GM12878 (cell line): ENCODE measurements at regions not wholly inside any gene's neighbourhood (a gene's known extent, or its start where the extent isn't known, plus 50 kb on each side); places are given as distances from the start of the nearest gene placed in this dataset.
A peak's percentile ranks its signal among the peaks of the same experiment; 100 is the strongest.

Source experiments
- ASH2L ChIP-seq: fragments of 300-600, 200-600 bp; sonication (generic); IDR thresholded peaks from 2 replicates; pipeline ENCODE4 v1.6.1; 2017; ENCODE audit warnings: low read depth, mild to moderate bottlenecking, borderline replicate concordance
- FOXK2 ChIP-seq: fragments of 450-650 bp; IDR thresholded peaks from 2 replicates; pipeline ENCODE4 v1.6.1; 2017; ENCODE audit warnings: mild to moderate bottlenecking, moderate library complexity
- IKZF2 ChIP-seq, 2 experiments: fragments of 450-650 bp; IDR thresholded peaks; 2 replicates each; pipeline ENCODE4 v1.6.1; 2017; ENCODE audit warnings: mild to moderate bottlenecking in 2 of 2, moderate library complexity in 2 of 2
- JUND ChIP-seq: IDR thresholded peaks from 2 replicates; pipeline ENCODE4 v1.6.1; 2012; ENCODE audit warnings: low read depth, mild to moderate bottlenecking, low read length, improper control_type of control experiment, moderate library complexity
- LARP7 ChIP-seq: fragments of 450-650 bp; IDR thresholded peaks from 2 replicates; pipeline ENCODE4 v1.6.1; 2017; ENCODE audit warnings: mild to moderate bottlenecking
- NFIC ChIP-seq: IDR thresholded peaks from 2 replicates; pipeline ENCODE4 v1.6.1; 2012; ENCODE audit warnings: low read depth, mild to moderate bottlenecking, inconsistent platforms, low read length, moderate library complexity
- NR2F1 ChIP-seq: fragments of 450-650 bp; conservative IDR thresholded peaks from 2 replicates; pipeline ENCODE4 v1.6.1; 2017; ENCODE audit warnings: mild to moderate bottlenecking
- ZNF24 ChIP-seq: fragments of 450-650 bp; IDR thresholded peaks from 2 replicates; pipeline ENCODE4 v1.6.1; 2017; ENCODE audit warnings: antibody characterized with exemption, mild to moderate bottlenecking
- ZNF274 ChIP-seq: IDR thresholded peaks from one replicate; pipeline ENCODE4 v1.8.0; 2011; ENCODE audit not compliant: insufficient read length, insufficient read depth
- TF ChIP-seq, protein P1 (sequence below): fragments of 450-650 bp; IDR thresholded peaks from 2 replicates; pipeline ENCODE4 v1.6.1; 2017; ENCODE audit warnings: mild to moderate bottlenecking, moderate library complexity
- TF ChIP-seq, protein P2 (sequence below): IDR thresholded peaks from 2 replicates; pipeline ENCODE4 v1.6.1; 2012; ENCODE audit warnings: low read depth, low read length, improper control_type of control experiment
- TF ChIP-seq, protein P3 (sequence below): fragments of 450-650 bp; IDR thresholded peaks from 2 replicates; pipeline ENCODE4 v1.6.1; 2017; ENCODE audit warnings: mild to moderate bottlenecking, moderate library complexity
- TF ChIP-seq, protein P4 (sequence below): IDR thresholded peaks from 2 replicates; pipeline ENCODE4 v1.6.1; 2012; ENCODE audit warnings: low read depth, low read length, improper control_type of control experiment
- TF ChIP-seq, protein P5 (sequence below): fragments of 450-650 bp; IDR thresholded peaks from 2 replicates; pipeline ENCODE4 v1.6.1; 2016; ENCODE audit warnings: mild to moderate bottlenecking, moderate library complexity, borderline replicate concordance

DNA sequence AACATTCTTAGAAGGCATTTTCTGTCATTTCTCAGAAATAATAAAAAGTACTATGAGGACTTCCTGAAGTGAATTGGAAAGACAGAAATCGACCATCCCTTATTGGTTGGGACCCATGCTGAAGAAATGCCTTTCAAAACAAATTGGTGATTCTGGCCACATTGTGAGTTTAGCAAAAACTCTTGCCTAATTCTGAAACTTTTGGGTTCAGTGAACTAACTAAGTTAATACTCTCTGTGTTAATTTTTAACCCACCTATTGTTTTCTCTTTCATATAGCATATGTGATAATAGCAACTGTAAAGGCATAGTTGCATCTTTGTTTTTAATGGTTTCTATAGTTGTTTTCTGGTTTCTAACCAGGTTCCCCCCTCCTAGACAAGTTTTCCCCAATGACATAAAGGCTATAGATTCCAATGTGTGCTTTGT, 129.3 kb upstream of the FAT1 start (continued):
- TF ChIP-seq, protein P1, sequence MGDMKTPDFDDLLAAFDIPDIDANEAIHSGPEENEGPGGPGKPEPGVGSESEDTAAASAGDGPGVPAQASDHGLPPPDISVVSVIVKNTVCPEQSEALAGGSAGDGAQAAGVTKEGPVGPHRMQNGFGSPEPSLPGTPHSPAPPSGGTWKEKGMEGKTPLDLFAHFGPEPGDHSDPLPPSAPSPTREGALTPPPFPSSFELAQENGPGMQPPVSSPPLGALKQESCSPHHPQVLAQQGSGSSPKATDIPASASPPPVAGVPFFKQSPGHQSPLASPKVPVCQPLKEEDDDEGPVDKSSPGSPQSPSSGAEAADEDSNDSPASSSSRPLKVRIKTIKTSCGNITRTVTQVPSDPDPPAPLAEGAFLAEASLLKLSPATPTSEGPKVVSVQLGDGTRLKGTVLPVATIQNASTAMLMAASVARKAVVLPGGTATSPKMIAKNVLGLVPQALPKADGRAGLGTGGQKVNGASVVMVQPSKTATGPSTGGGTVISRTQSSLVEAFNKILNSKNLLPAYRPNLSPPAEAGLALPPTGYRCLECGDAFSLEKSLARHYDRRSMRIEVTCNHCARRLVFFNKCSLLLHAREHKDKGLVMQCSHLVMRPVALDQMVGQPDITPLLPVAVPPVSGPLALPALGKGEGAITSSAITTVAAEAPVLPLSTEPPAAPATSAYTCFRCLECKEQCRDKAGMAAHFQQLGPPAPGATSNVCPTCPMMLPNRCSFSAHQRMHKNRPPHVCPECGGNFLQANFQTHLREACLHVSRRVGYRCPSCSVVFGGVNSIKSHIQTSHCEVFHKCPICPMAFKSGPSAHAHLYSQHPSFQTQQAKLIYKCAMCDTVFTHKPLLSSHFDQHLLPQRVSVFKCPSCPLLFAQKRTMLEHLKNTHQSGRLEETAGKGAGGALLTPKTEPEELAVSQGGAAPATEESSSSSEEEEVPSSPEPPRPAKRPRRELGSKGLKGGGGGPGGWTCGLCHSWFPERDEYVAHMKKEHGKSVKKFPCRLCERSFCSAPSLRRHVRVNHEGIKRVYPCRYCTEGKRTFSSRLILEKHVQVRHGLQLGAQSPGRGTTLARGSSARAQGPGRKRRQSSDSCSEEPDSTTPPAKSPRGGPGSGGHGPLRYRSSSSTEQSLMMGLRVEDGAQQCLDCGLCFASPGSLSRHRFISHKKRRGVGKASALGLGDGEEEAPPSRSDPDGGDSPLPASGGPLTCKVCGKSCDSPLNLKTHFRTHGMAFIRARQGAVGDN: no peak
- TF ChIP-seq IKZF2 (IDR thresholded peaks at IDR 0.05) (peak in 1 of 2 experiments; percentile 12; a peak in 1 of 4 replicates), FOXK2 (no peak), ASH2L (no peak), LARP7 (no peak), JUND (no peak), ZNF274 (no peak), ZNF24 (peak; percentile 47; the same call in 1 of the 2 replicates), NR2F1 (0 out of 2 replicates have a peak, but pooled peaks have one; percentile 28), NFIC (no peak)
- TF ChIP-seq, protein P2, sequence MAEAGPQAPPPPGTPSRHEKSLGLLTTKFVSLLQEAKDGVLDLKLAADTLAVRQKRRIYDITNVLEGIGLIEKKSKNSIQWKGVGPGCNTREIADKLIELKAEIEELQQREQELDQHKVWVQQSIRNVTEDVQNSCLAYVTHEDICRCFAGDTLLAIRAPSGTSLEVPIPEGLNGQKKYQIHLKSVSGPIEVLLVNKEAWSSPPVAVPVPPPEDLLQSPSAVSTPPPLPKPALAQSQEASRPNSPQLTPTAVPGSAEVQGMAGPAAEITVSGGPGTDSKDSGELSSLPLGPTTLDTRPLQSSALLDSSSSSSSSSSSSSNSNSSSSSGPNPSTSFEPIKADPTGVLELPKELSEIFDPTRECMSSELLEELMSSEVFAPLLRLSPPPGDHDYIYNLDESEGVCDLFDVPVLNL: no peak
- TF ChIP-seq, protein P3, sequence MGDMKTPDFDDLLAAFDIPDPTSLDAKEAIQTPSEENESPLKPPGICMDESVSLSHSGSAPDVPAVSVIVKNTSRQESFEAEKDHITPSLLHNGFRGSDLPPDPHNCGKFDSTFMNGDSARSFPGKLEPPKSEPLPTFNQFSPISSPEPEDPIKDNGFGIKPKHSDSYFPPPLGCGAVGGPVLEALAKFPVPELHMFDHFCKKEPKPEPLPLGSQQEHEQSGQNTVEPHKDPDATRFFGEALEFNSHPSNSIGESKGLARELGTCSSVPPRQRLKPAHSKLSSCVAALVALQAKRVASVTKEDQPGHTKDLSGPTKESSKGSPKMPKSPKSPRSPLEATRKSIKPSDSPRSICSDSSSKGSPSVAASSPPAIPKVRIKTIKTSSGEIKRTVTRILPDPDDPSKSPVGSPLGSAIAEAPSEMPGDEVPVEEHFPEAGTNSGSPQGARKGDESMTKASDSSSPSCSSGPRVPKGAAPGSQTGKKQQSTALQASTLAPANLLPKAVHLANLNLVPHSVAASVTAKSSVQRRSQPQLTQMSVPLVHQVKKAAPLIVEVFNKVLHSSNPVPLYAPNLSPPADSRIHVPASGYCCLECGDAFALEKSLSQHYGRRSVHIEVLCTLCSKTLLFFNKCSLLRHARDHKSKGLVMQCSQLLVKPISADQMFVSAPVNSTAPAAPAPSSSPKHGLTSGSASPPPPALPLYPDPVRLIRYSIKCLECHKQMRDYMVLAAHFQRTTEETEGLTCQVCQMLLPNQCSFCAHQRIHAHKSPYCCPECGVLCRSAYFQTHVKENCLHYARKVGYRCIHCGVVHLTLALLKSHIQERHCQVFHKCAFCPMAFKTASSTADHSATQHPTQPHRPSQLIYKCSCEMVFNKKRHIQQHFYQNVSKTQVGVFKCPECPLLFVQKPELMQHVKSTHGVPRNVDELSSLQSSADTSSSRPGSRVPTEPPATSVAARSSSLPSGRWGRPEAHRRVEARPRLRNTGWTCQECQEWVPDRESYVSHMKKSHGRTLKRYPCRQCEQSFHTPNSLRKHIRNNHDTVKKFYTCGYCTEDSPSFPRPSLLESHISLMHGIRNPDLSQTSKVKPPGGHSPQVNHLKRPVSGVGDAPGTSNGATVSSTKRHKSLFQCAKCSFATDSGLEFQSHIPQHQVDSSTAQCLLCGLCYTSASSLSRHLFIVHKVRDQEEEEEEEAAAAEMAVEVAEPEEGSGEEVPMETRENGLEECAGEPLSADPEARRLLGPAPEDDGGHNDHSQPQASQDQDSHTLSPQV: no peak
- TF ChIP-seq, protein P4, sequence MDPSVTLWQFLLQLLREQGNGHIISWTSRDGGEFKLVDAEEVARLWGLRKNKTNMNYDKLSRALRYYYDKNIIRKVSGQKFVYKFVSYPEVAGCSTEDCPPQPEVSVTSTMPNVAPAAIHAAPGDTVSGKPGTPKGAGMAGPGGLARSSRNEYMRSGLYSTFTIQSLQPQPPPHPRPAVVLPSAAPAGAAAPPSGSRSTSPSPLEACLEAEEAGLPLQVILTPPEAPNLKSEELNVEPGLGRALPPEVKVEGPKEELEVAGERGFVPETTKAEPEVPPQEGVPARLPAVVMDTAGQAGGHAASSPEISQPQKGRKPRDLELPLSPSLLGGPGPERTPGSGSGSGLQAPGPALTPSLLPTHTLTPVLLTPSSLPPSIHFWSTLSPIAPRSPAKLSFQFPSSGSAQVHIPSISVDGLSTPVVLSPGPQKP: no peak
- TF ChIP-seq, protein P5, sequence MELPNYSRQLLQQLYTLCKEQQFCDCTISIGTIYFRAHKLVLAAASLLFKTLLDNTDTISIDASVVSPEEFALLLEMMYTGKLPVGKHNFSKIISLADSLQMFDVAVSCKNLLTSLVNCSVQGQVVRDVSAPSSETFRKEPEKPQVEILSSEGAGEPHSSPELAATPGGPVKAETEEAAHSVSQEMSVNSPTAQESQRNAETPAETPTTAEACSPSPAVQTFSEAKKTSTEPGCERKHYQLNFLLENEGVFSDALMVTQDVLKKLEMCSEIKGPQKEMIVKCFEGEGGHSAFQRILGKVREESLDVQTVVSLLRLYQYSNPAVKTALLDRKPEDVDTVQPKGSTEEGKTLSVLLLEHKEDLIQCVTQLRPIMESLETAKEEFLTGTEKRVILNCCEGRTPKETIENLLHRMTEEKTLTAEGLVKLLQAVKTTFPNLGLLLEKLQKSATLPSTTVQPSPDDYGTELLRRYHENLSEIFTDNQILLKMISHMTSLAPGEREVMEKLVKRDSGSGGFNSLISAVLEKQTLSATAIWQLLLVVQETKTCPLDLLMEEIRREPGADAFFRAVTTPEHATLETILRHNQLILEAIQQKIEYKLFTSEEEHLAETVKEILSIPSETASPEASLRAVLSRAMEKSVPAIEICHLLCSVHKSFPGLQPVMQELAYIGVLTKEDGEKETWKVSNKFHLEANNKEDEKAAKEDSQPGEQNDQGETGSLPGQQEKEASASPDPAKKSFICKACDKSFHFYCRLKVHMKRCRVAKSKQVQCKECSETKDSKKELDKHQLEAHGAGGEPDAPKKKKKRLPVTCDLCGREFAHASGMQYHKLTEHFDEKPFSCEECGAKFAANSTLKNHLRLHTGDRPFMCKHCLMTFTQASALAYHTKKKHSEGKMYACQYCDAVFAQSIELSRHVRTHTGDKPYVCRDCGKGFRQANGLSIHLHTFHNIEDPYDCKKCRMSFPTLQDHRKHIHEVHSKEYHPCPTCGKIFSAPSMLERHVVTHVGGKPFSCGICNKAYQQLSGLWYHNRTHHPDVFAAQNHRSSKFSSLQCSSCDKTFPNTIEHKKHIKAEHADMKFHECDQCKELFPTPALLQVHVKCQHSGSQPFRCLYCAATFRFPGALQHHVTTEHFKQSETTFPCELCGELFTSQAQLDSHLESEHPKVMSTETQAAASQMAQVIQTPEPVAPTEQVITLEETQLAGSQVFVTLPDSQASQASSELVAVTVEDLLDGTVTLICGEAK: no peak
